Erythroblast (primary cell): ENCODE measurements at regions not wholly inside any gene's neighbourhood (a gene's known extent, or its start where the extent isn't known, plus 50 kb on each side); places are given as distances from the start of the nearest gene placed in this dataset.

Experiments used
- GATA1 ChIP-seq: IDR thresholded peaks from 2 replicates; pipeline ENCODE4 v1.6.1; 2011; ENCODE audit warnings: low read depth, mild to moderate bottlenecking, control low read depth, low read length, moderate library complexity
- POLR2A ChIP-seq: IDR thresholded peaks from 2 replicates; pipeline ENCODE4 v1.6.1; 2011; ENCODE audit warnings: mild to moderate bottlenecking, low read length

GRCh38 chr1:198878566-198878965 lies 239.7 kb downstream of the PTPRC start:
- TF ChIP-seq POLR2A (no peak), GATA1 (no peak)
